ENCODE measurements at regions not wholly inside any gene's neighbourhood (a gene's known extent, or its start where the extent isn't known, plus 50 kb on each side); places are given as distances from the start of the nearest gene placed in this dataset.

DNA sequence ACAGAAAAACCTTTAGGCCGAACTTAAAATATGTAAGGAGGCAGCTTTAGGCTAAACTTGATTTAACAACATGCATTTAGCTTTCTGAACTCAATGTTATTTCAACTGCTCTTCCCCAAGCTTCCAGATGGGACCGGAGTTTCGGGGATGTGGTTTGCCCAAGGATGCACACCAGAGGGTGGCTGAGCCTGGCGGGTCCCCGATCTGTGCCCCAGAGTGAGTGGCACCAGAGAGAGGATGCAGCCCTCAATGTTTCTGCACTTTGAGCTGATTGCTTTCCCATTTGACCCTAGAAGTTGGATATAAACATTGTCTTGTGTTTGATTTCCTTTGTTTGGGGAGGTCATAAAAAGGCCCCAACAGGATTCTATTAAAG lies 348.0 kb upstream of the TNRC6C start:
- Histone ChIP-seq H3K36me3 (ENCODE audit: insufficient read depth, low read length) (no peaks in the 10 kb centered on the region), H3K4me1 (ENCODE audit: insufficient read depth, low read length) (peaks cover 28% of the 10 kb centered on the region), H3K27me3 (ENCODE audit: control insufficient read depth in 1 of 2, insufficient read depth in 2 of 2, low read length in 2 of 2) (no peaks in the 10 kb centered on the region), H3K9me3 (ENCODE audit: low read length) (no peaks in the 10 kb centered on the region), H3K9ac (ENCODE audit: low read length) (no peak overlapping the region), H3K27ac (ENCODE audit: low read depth, low read length) (peak overlapping the region; percentile 59), H3K4me3 (ENCODE audit: low read depth in 1 of 2, low read length in 2 of 2) (peak overlapping the region in 1 of 2 donors; percentile 38)

DNA sequence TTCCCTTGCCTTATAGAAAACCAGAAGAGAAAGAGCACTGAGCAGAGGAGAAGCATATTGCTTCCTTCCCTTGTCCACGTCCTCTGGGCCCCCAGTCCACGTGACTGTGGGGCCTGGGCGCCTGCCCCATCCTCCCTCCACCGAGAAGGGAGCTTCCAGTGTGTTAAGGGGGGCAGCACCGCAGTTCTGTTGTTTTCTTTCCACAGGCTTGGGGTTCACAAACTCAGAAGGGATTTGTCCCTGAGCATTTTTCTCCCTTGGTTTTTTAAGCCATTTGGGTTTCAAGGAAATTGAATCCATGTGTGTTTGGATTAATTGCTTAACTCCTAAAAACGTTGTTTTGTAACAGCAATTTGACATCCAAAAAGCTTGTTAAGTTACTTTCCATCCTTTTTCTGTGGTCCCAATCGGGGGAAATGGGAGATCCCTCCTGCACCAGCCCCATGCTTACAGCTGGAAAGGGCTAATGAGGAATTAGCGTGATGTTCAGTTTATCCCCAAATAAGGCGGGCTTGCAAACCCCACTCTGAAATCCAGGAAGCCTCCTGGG lies 347.5 kb upstream of the TNRC6C start:
- no peak overlapping the region for H3K27ac ChIP-seq (ENCODE audit: low read depth, low read length)

GRCh38 chr17:77611791-77612502 lies 346.6 kb upstream of the TNRC6C start:
- peaks cover 32% of the 10 kb centered on the region for H3K4me1 ChIP-seq (ENCODE audit: insufficient read depth, low read length)
- H3K27me3 ChIP-seq (ENCODE audit: control insufficient read depth in 1 of 2, insufficient read depth in 2 of 2, low read length in 2 of 2), result no peaks in the 10 kb centered on the region
- no peak overlapping the region for H3K4me3 ChIP-seq (ENCODE audit: low read depth in 1 of 2, low read length in 2 of 2)
- H3K9me3 ChIP-seq (ENCODE audit: low read length), result no peaks in the 10 kb centered on the region
- no peak overlapping the region for H3K27ac ChIP-seq (ENCODE audit: low read depth, low read length)
- H3K36me3 ChIP-seq (ENCODE audit: insufficient read depth, low read length), result no peaks in the 10 kb centered on the region
- no peak overlapping the region for H3K9ac ChIP-seq (ENCODE audit: low read length)

More for the DNA sequence above, 347.5 kb upstream of the TNRC6C start:
- Histone ChIP-seq H3K36me3 (ENCODE audit: insufficient read depth, low read length) (no peaks in the 10 kb centered on the region), H3K9ac (ENCODE audit: low read length) (no peak overlapping the region), H3K4me1 (ENCODE audit: insufficient read depth, low read length) (peaks cover 34% of the 10 kb centered on the region), H3K4me3 (ENCODE audit: low read depth in 1 of 2, low read length in 2 of 2) (peak overlapping the region; percentile 4 to 38), H3K9me3 (ENCODE audit: low read length) (no peaks in the 10 kb centered on the region), H3K27me3 (ENCODE audit: control insufficient read depth in 1 of 2, insufficient read depth in 2 of 2, low read length in 2 of 2) (no peaks in the 10 kb centered on the region)

GRCh38 chr17:77613218-77613617 lies 345.3 kb upstream of the TNRC6C start:
- Histone ChIP-seq H3K4me1 (ENCODE audit: insufficient read depth, low read length) (peaks cover 28% of the 10 kb centered on the region), H3K27ac (ENCODE audit: low read depth, low read length) (no peak overlapping the region), H3K27me3 (ENCODE audit: control insufficient read depth in 1 of 2, insufficient read depth in 2 of 2, low read length in 2 of 2) (no peaks in the 10 kb centered on the region), H3K9ac (ENCODE audit: low read length) (no peak overlapping the region), H3K9me3 (ENCODE audit: low read length) (no peaks in the 10 kb centered on the region), H3K4me3 (ENCODE audit: low read depth in 1 of 2, low read length in 2 of 2) (no peak overlapping the region), H3K36me3 (ENCODE audit: insufficient read depth, low read length) (no peaks in the 10 kb centered on the region)

- Histone ChIP-seq H3K9ac (ENCODE audit: low read length) (no peak overlapping the region), H3K4me1 (ENCODE audit: insufficient read depth, low read length) (peaks cover 28% of the 10 kb centered on the region), H3K36me3 (ENCODE audit: insufficient read depth, low read length) (no peaks in the 10 kb centered on the region), H3K27ac (ENCODE audit: low read depth, low read length) (no peak overlapping the region), H3K4me3 (ENCODE audit: low read depth in 1 of 2, low read length in 2 of 2) (no peak overlapping the region), H3K9me3 (ENCODE audit: low read length) (no peaks in the 10 kb centered on the region), H3K27me3 (ENCODE audit: control insufficient read depth in 1 of 2, insufficient read depth in 2 of 2, low read length in 2 of 2) (no peaks in the 10 kb centered on the region)
These were observed 344.9 kb upstream of the TNRC6C start for GRCh38 chr17:77613627-77614026.

DNA sequence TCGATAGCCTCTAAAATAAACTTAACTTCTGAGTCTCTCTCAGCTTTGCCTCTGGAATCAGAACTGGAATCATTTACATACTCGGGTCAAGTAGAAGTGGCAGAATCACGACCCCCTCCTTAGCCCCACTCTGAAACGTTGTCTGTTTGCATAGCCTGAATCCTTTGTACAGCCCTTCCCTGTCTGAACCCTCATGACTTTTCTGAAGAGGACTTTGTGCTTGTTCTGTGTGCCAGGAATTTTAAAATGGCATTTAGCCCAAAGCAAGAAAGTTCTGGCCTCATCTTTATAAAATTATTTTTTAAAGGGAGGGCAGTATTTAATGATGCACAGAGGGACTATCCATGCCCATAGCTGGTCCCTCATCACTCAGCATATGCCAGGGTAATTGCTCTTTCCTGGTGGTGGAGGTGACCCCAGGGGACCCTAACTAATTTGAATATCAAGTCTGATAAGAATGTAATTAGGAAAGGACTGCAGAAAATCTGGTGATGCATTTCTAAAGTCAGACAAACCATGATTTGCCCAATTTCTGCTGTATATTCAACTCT lies 342.7 kb upstream of the TNRC6C start:
- no peak overlapping the region for H3K9ac ChIP-seq (ENCODE audit: low read length)
- H3K4me1 ChIP-seq (ENCODE audit: insufficient read depth, low read length), result peaks cover 17% of the 10 kb centered on the region
- H3K4me3 ChIP-seq (ENCODE audit: low read depth in 1 of 2, low read length in 2 of 2), result no peak overlapping the region
- no peaks in the 10 kb centered on the region for H3K27me3 ChIP-seq (ENCODE audit: control insufficient read depth in 1 of 2, insufficient read depth in 2 of 2, low read length in 2 of 2)
- H3K27ac ChIP-seq (ENCODE audit: low read depth, low read length), result no peak overlapping the region
- H3K9me3 ChIP-seq (ENCODE audit: low read length), result no peaks in the 10 kb centered on the region
- H3K36me3 ChIP-seq (ENCODE audit: insufficient read depth, low read length), result no peaks in the 10 kb centered on the region

DNA sequence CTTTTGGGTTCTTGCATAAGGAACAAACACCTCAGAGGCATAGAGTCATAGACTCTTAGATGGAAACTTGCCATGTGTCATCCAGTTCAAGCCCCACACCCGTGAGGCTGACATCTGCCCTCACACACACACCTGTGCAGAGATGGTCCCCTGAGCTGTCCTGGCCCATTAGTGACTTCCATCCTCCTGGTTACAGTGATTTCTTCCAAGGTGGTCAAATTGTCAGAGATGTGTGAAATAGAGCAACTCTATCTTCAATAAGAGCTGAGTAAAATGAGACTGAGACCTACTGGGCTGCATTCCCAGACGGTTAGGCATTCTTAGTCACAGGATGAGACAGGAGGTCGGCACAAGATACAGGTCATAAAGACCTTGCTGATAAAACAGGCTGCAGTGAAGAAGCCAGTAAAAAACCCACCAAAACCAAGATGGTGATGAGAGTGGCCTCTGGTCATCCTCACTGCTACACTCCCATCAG lies 342.2 kb upstream of the TNRC6C start:
- Histone ChIP-seq H3K36me3 (ENCODE audit: insufficient read depth, low read length) (no peaks in the 10 kb centered on the region), H3K4me3 (ENCODE audit: low read depth in 1 of 2, low read length in 2 of 2) (no peak overlapping the region), H3K9ac (ENCODE audit: low read length) (no peak overlapping the region), H3K4me1 (ENCODE audit: insufficient read depth, low read length) (peaks cover 14% of the 10 kb centered on the region), H3K27ac (ENCODE audit: low read depth, low read length) (no peak overlapping the region), H3K9me3 (ENCODE audit: low read length) (no peaks in the 10 kb centered on the region), H3K27me3 (ENCODE audit: control insufficient read depth in 1 of 2, insufficient read depth in 2 of 2, low read length in 2 of 2) (no peaks in the 10 kb centered on the region)

DNA sequence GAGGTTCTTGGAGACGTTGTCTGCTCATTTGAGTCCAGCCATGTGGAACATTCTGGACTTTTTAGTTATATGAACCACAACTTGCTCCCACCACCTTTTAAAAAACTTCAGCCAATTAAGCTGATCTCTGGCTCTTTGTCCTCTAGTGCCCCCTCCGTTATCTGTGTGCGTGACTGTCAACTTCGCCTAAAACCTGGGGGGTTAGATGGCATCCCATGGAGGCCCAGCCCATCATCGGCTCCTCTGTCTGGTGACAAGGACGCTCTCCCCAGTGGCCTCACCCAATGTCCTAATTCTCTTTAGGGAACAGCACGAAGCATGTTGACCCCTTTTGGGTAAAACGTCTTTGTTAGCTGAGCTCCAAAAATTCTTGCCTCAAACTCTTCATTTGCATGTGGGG lies 341.0 kb upstream of the TNRC6C start:
- H3K27me3 ChIP-seq (ENCODE audit: control insufficient read depth in 1 of 2, insufficient read depth in 2 of 2, low read length in 2 of 2), result no peaks in the 10 kb centered on the region
- peaks cover 12% of the 10 kb centered on the region for H3K4me1 ChIP-seq (ENCODE audit: insufficient read depth, low read length)
- H3K27ac ChIP-seq (ENCODE audit: low read depth, low read length), result no peak overlapping the region
- no peak overlapping the region for H3K4me3 ChIP-seq (ENCODE audit: low read depth in 1 of 2, low read length in 2 of 2)
- no peaks in the 10 kb centered on the region for H3K36me3 ChIP-seq (ENCODE audit: insufficient read depth, low read length)
- no peak overlapping the region for H3K9ac ChIP-seq (ENCODE audit: low read length)
- H3K9me3 ChIP-seq (ENCODE audit: low read length), result no peaks in the 10 kb centered on the region

GRCh38 chr17:77618173-77618572 lies 340.3 kb upstream of the TNRC6C start:
- Histone ChIP-seq H3K27me3 (ENCODE audit: control insufficient read depth in 1 of 2, insufficient read depth in 2 of 2, low read length in 2 of 2) (no peaks in the 10 kb centered on the region), H3K4me3 (ENCODE audit: low read depth in 1 of 2, low read length in 2 of 2) (no peak overlapping the region), H3K9ac (ENCODE audit: low read length) (no peak overlapping the region), H3K27ac (ENCODE audit: low read depth, low read length) (no peak overlapping the region), H3K9me3 (ENCODE audit: low read length) (no peaks in the 10 kb centered on the region), H3K36me3 (ENCODE audit: insufficient read depth, low read length) (no peaks in the 10 kb centered on the region), H3K4me1 (ENCODE audit: insufficient read depth, low read length) (peaks cover 12% of the 10 kb centered on the region)

DNA sequence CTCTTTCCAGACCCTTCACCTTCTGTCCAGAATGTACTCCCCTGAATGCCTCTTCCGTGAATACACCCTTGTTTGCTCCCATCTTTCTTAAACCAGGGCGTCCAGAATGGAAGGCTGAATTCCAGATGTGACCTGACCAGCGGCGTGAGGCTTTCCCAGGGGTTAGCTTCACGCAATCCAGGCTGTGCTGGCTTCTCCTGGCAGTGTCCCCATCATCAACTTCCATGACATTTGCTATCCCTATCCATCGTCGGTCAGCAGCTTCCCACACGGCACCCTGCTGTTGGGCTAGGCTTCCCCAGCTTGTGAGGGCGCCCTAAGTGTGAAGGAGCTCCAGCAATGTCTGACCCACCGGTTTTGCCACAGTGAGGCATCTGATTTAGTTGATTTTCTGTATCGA lies 339.8 kb upstream of the TNRC6C start:
- H3K9ac ChIP-seq (ENCODE audit: low read length), result no peak overlapping the region
- no peak overlapping the region for H3K27ac ChIP-seq (ENCODE audit: low read depth, low read length)
- H3K9me3 ChIP-seq (ENCODE audit: low read length), result no peaks in the 10 kb centered on the region
- no peak overlapping the region for H3K4me3 ChIP-seq (ENCODE audit: low read depth in 1 of 2, low read length in 2 of 2)
- no peaks in the 10 kb centered on the region for H3K36me3 ChIP-seq (ENCODE audit: insufficient read depth, low read length)
- peaks cover 12% of the 10 kb centered on the region for H3K4me1 ChIP-seq (ENCODE audit: insufficient read depth, low read length)
- no peaks in the 10 kb centered on the region for H3K27me3 ChIP-seq (ENCODE audit: control insufficient read depth in 1 of 2, insufficient read depth in 2 of 2, low read length in 2 of 2)

DNA sequence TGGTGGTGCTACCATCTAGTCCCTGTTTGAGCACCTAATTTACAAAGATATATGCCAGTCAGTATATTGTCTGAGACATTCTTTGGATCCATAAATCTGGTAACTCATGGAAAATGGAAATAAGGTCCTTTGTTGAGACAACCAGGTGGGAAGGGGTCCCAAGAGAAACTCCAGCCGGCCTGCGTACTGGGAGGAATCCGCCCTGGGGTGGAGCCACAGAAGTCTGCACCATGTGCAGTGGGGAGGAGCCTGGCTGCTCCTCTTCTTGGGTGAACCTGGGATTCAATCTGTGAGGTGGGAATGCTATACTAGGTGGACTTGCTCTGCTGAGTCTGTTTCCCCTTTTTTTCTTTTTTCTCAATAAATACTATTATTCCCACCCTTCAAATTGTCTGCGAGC lies 339.2 kb upstream of the TNRC6C start:
- H3K4me3 ChIP-seq (ENCODE audit: low read depth in 1 of 2, low read length in 2 of 2), result no peak overlapping the region
- peaks cover 12% of the 10 kb centered on the region for H3K4me1 ChIP-seq (ENCODE audit: insufficient read depth, low read length)
- no peak overlapping the region for H3K27ac ChIP-seq (ENCODE audit: low read depth, low read length)
- H3K9ac ChIP-seq (ENCODE audit: low read length), result no peak overlapping the region
- H3K36me3 ChIP-seq (ENCODE audit: insufficient read depth, low read length), result no peaks in the 10 kb centered on the region
- H3K27me3 ChIP-seq (ENCODE audit: control insufficient read depth in 1 of 2, insufficient read depth in 2 of 2, low read length in 2 of 2), result no peaks in the 10 kb centered on the region
- H3K9me3 ChIP-seq (ENCODE audit: low read length), result no peaks in the 10 kb centered on the region

GRCh38 chr17:77619851-77620250 lies 338.7 kb upstream of the TNRC6C start:
- Histone ChIP-seq H3K4me3 (ENCODE audit: low read depth in 1 of 2, low read length in 2 of 2) (no peak overlapping the region), H3K4me1 (ENCODE audit: insufficient read depth, low read length) (peaks cover 12% of the 10 kb centered on the region), H3K27ac (ENCODE audit: low read depth, low read length) (no peak overlapping the region), H3K36me3 (ENCODE audit: insufficient read depth, low read length) (no peaks in the 10 kb centered on the region), H3K27me3 (ENCODE audit: control insufficient read depth in 1 of 2, insufficient read depth in 2 of 2, low read length in 2 of 2) (no peaks in the 10 kb centered on the region), H3K9ac (ENCODE audit: low read length) (no peak overlapping the region), H3K9me3 (ENCODE audit: low read length) (no peaks in the 10 kb centered on the region)

Data from muscle layer of colon (tissue), 2 donors.